GM19468 (cell line): ENCODE measurements at regions not wholly inside any gene's neighbourhood (a gene's known extent, or its start where the extent isn't known, plus 50 kb on each side); places are given as distances from the start of the nearest gene placed in this dataset.

Experiments
- ATAC-seq: cut with Tn5 transposase; IDR thresholded peaks from one replicate; pipeline ENCODE4 v1.9.1; 2021; ENCODE audit warnings: mild to moderate bottlenecking, moderate library complexity, moderate number of reproducible peaks; ENCODE audit not compliant: unreplicated experiment; ENCODE audit errors: extremely low read depth

DNA sequence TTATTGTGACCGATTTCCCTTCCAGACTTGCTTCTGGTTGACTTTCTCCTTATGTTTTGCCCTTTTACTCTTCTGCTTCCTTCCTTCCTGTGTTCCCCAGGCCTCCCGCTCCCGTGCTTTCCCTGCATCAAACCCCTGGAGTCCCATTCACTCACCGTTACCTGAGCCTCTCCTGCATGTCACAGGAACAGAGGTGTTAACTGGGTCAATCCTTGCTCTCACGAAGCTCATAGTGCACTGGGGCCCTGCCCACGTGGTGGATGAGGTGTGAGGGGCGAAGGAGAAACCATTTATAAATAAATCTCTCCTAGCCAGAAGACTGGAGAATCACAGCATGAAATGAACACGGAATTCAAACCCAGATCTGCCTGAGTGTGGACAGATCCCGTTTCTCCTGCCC is 83.1 kb upstream of the MSX1 start:
- no peak for ATAC-seq

GRCh38 chr4:4775493-4776004 is 83.9 kb upstream of the MSX1 start:
- no peak for ATAC-seq

DNA sequence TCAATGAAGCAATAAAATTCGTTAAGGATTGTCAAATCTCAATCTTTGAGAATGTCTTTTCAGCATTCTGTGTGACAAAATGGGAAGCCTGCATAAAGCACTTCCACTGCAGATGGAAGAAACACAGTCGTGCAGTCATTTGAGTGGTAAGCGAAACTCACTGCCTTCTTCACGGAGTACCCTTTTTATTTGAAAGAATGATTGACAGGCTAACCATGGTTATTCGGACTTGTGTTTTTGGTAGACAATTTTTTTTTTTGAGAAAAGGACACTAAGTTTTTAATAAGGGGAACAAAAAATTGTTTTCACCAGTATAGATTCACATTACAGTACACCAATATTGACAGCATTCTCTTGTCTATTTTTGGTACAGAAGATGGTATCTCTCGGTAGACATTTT is 86.9 kb upstream of the MSX1 start:
- no peak for ATAC-seq

GRCh38 chr4:4771160-4771559 is 88.3 kb upstream of the MSX1 start:
- ATAC-seq, result no peak

- ATAC-seq, result no peak
Measured at GRCh38 chr4:4770610-4771009, 88.9 kb upstream of the MSX1 start.

DNA sequence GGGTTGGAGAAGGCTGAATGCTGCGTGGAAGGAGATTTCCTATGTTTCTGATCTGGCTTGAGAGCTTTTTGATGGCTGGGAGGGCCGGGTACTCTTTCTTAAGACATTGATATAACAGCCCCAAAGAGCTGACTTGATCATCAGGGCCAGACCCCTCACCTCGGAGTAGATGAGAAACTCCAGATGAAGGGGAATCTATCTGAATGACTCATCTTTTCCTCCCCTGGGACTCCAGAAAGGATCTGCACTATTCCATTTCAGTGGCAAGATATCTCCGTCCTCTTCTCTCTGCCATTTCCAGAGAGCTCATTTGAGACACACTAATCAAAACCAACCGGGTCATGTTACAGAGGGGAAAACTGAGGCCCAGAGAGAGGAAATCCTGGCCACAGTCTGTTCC is 92.9 kb upstream of the MSX1 start:
- no peak for ATAC-seq

GRCh38 chr4:4765811-4766210 is 93.7 kb upstream of the MSX1 start:
- no peak for ATAC-seq

DNA sequence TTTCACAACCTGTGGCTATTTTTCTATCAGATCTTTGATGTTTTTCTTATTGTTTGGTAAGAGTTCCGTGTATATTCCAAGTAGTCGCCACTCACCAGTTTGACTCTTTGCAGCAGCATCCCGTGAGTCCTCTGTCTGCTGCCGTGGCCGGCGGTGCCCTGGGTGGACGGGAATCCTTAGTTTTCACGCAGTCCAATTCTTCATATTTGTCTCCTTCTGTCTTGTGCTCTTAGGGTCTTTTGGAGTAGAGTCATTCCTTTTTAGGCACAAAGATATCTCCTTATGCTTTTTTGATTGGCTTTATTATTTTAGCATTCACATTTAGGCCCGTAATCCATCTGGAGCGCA is 94.9 kb upstream of the MSX1 start:
- ATAC-seq, result no peak

- ATAC-seq, result no peak
Measured at GRCh38 chr4:4763822-4764557, 95.5 kb upstream of the MSX1 start.

DNA sequence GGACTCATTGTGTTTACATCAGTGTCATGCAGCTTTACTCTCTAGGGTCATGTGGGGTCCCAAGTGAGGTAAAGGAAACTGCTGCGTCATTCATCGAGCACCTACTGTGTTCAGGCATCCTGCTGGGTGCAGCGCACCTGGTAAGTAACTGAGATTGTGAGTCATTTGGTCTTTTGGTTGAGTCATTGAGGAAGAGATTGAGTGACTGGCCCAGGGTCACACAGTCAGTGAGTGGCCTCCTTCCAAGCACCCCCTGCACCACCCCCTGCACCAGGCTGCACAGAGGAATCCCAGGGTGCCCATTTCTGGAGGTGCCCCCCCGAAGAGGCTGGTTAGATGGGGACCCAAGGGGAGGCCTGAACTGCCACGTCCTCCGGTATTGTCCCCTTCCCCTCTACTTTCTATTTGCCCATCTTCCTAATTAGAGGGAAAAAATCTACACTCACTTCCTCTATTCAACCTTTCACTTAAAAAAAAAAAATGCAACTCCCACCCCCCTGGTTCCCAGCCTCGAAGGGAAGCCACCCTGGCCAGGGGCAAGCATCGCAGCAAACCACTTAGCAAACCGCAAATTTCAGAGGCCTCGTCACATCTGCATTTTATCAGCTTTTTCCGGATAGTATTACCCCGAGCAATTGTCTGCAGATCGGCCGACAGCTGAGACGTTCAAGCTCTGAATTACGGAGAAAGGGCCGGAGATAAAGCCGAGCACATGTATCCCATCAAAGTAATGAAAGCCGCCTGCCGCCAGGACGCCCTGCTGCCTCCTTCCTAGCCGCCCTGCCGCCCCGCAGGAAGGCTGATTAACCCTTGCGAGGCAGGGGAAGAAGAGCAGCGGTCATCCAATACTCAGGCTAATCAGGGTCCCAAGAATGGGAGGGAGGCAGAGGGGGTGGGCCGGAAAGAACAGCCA is 96.3 kb upstream of the MSX1 start:
- peak; percentile 87 for ATAC-seq

DNA sequence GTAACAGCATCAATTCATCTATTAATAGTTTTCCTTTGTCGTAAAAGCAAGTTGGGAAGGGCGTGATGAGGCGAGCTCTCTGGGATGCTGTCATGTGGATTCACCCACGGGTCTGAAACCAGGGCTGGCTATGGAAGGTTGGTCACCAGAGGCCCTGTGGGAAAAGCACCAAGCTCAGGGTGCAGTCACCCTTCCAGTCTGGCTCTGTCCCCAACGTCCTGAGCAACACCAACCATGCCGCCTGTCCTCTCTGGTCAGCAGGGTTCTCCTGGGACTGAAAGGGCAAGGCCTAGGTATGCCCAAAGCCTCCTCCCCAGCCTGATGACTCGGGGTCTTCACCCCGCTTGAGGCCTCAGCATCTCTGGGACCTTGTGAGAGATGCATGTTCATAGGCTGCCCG is 97.2 kb upstream of the MSX1 start:
- ATAC-seq, result no peak

DNA sequence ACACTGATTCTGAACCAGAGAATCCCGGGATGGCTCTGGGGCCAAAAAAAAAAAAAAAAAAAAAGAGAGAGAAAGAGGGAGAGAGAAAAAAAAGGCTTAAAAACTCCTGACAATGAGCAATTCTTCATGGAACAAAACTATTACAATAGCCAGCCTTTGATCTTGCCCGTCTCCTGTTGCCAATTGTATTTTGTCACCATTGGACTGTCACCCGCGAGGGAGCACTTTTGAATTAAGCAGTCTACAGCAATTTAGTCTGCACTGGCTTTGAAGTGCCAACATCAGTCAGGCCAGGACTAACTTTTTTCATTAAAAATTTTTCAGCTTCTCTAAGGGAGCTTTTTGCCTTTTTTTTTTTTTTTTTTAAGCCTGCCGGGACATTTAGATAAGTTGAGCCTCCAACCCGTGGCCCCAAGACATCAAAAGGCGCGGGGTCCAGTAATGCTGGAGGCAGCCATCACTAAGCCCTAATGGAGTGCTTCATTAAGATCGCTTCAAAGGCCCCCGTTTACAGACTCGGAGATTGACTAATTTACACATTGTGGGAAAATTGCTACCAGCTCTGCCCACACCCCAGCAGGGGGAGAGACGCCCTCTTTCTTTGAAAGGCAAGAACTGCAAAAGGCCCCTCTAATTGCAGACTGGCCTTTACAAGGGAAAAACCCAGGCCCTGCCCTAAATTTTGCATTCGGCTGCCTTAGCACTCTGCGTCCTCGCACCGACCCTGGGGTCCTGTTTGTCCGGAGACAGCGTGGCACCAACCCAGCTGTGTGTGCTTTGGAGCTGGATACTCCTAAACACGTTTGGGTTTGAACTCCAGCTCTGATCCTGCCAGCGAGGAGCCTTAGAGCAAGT is 98.1 kb upstream of the MSX1 start:
- no peak for ATAC-seq

DNA sequence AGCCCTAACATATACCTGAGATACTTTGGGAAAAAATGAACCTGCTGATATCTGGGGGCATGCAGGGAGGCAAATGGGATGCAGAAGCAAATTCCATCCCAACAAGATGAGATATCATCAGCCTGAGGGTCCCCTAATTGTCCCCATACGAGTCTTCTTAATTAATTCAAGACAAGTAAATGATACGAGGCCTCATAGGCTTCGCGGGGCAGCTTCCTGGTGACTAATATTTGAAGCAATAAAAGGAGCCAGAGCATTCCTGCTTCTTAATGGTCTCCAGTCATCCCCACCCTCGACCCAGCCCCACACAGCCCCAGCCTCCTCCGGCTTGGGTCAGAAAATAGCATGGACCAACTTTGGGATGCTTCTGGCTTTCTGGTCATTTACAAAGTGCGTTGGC is 99.6 kb upstream of the MSX1 start:
- no peak for ATAC-seq

DNA sequence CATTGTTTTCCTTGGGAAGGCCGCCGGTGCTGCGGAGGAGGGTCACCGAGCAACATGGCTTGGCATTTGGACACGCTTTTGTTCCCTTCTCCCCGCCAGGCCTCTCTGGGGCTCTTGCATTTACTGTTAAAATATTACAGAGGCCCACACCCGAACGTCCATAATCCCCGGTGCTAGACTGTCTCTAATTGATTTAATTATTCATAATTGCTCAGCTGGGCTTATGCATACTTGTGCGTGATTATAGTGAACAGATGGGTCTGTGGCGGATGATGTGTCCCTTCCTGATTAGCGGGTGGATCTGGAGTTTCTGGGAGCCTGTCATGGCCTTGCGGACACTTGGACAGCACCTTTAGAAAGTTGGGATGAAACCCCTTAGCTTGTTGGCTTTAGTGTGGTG is 100.2 kb upstream of the MSX1 start:
- no peak for ATAC-seq

- no peak for ATAC-seq
Measured at GRCh38 chr4:4758681-4759080, 100.8 kb upstream of the MSX1 start.

GRCh38 chr4:4755306-4755705 is 104.2 kb upstream of the MSX1 start:
- ATAC-seq, result no peak

GRCh38 chr4:4754641-4755040 is 104.8 kb upstream of the MSX1 start:
- no peak for ATAC-seq

- ATAC-seq, result no peak
Measured at GRCh38 chr4:4753643-4754042, 105.8 kb upstream of the MSX1 start.

- ATAC-seq, result no peak
Measured at GRCh38 chr4:4752576-4753401, 106.7 kb upstream of the MSX1 start.

DNA sequence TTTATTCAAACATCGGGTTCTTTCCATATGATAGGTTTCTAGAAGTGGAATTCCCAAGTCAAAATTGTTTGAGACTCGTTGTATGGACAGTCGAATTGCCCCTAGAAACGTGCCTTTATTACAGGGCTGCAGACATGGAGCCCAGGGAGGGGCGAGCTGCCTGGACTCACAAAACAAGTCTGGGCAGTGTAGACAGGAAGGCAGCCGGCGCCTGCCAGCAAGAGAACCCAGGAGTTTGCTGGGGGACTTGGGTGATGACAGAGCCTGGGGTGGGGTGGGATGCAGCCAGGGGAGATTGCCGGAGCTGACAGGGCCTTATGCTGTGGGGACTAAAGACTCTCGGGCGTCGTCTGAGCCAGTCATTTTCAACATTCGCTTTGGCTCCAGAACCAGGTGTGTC is 107.4 kb upstream of the MSX1 start:
- ATAC-seq, result no peak
